ENCODE measurements at regions not wholly inside any gene's neighbourhood (a gene's known extent, or its start where the extent isn't known, plus 50 kb on each side); places are given as distances from the start of the nearest gene placed in this dataset.

GRCh38 chr7:121572615-121573014 lies 176.5 kb upstream of the FAM3C start:
- Histone ChIP-seq H3K27me3 (replicated peaks; ENCODE audit: insufficient read depth) (no peaks in the 10 kb centered on the region), H3K27ac (no peak overlapping the region), H3K9me3 (no peaks in the 10 kb centered on the region), H3K4me1 (replicated peaks) (no peaks in the 10 kb centered on the region), H3K36me3 (no peaks in the 10 kb centered on the region), H3K4me3 (no peak overlapping the region)
- no peak for TF ChIP-seq POLR2A (IDR thresholded peaks at IDR 0.05)
- TF ChIP-seq, protein P1, sequence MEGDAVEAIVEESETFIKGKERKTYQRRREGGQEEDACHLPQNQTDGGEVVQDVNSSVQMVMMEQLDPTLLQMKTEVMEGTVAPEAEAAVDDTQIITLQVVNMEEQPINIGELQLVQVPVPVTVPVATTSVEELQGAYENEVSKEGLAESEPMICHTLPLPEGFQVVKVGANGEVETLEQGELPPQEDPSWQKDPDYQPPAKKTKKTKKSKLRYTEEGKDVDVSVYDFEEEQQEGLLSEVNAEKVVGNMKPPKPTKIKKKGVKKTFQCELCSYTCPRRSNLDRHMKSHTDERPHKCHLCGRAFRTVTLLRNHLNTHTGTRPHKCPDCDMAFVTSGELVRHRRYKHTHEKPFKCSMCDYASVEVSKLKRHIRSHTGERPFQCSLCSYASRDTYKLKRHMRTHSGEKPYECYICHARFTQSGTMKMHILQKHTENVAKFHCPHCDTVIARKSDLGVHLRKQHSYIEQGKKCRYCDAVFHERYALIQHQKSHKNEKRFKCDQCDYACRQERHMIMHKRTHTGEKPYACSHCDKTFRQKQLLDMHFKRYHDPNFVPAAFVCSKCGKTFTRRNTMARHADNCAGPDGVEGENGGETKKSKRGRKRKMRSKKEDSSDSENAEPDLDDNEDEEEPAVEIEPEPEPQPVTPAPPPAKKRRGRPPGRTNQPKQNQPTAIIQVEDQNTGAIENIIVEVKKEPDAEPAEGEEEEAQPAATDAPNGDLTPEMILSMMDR (IDR thresholded peaks at IDR 0.05): no peak
- no peak for TF ChIP-seq POLR2AphosphoS5 (IDR thresholded peaks at IDR 0.05)
- intact Hi-C loops (cut with DNase I): no loop called here
- no peak for DNase-seq (ENCODE audit: low spot score)
- 86% methylated on average over 7 of the region's 7 CpGs for WGBS

DNA sequence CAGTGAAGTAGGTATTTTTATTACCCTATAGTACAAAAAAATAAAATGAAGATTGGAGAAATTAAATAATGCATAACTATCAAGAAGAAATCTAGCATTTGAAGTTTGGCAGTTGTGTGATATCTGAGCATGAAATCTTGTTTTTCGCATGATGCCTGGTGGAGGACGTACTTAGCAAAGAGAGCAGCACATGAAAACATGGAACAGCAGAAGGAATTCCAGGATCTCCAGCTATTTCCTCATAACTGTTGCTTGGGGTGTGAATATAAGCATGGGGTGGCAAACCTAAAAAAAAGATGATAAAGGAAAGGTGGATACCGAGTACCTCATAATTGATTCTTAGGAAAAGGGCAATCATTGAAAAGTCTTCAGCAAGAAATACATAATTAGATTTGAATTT lies 174.3 kb upstream of the FAM3C start:
- Histone ChIP-seq H3K36me3 (no peaks in the 10 kb centered on the region), H3K4me3 (no peak overlapping the region), H3K27ac (no peak overlapping the region), H3K4me1 (replicated peaks) (no peaks in the 10 kb centered on the region), H3K27me3 (replicated peaks; ENCODE audit: insufficient read depth) (no peaks in the 10 kb centered on the region), H3K9me3 (no peaks in the 10 kb centered on the region)
- no peak for DNase-seq (ENCODE audit: low spot score)
- TF ChIP-seq, protein P1 (IDR thresholded peaks at IDR 0.05): no peak
- no peak for TF ChIP-seq POLR2A (IDR thresholded peaks at IDR 0.05)
- intact Hi-C loops (cut with DNase I): no loop called here
- WGBS: 87% methylated on average over 3 of the region's 3 CpGs

- Histone ChIP-seq H3K9me3 (no peaks in the 10 kb centered on the region), H3K4me1 (replicated peaks) (no peaks in the 10 kb centered on the region), H3K4me3 (no peak overlapping the region), H3K36me3 (no peaks in the 10 kb centered on the region), H3K27ac (no peak overlapping the region), H3K27me3 (replicated peaks; ENCODE audit: insufficient read depth) (no peaks in the 10 kb centered on the region)
- WGBS: 45% methylated on average over 1 of the region's 1 CpG
- no peak for TF ChIP-seq POLR2AphosphoS5 (IDR thresholded peaks at IDR 0.05)
- TF ChIP-seq, protein P1 (IDR thresholded peaks at IDR 0.05): no peak
- no peak for TF ChIP-seq POLR2A (IDR thresholded peaks at IDR 0.05)
- DNase-seq (ENCODE audit: low spot score): no peak
- intact Hi-C loops (cut with DNase I): no loop called here
Observed at GRCh38 chr7:121563177-121563576, 167.1 kb upstream of the FAM3C start.

DNA sequence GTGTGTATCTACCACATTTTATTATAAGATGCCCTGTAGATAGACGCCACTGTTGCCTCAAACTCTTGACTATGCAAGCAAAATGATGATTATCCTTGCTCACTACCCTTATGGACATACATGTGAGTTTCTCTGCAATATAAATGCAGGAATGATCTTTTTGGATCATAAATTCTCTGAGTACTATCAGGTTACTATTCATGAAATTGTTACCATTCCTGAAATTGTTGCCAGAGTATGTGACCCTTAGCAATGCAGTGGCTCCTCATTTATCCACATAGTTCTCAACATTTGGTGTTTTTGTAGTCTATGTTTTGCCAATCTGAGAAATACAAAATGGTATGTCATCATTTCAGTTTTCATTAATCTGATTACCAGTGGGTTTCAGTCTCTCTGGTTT lies 166.2 kb upstream of the FAM3C start:
- no peak for DNase-seq (ENCODE audit: low spot score)
- TF ChIP-seq POLR2A (IDR thresholded peaks at IDR 0.05) (no peak), POLR2AphosphoS5 (IDR thresholded peaks at IDR 0.05) (no peak)
- TF ChIP-seq, protein P1 (IDR thresholded peaks at IDR 0.05): no peak
- Histone ChIP-seq H3K36me3 (no peaks in the 10 kb centered on the region), H3K27me3 (replicated peaks; ENCODE audit: insufficient read depth) (no peaks in the 10 kb centered on the region), H3K4me3 (no peak overlapping the region), H3K27ac (no peak overlapping the region), H3K9me3 (no peaks in the 10 kb centered on the region), H3K4me1 (replicated peaks) (no peaks in the 10 kb centered on the region)
- intact Hi-C loops (cut with DNase I): no loop called here
- WGBS: 90% methylated on average over 1 of the region's 1 CpG

DNA sequence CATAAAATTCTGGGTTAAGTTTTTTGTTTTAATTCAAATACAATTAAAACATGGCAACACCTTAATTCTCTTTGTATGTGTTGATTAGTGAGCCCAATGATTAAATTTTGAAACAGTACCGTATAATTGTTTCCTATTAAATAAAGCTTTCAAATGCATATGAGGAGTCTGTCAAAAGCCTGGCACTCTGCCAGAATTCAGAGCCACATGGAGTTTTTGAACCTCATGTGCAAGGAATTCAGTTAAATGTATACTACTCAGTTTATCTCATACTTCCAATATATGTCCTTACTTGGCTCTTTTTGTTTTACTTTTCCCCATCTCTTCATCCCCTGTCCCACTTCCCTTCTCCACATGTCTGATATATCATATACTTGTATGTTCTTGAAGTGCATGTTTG lies 165.6 kb upstream of the FAM3C start:
- DNase-seq (ENCODE audit: low spot score): no peak
- Histone ChIP-seq H3K27me3 (replicated peaks; ENCODE audit: insufficient read depth) (no peaks in the 10 kb centered on the region), H3K4me1 (replicated peaks) (no peaks in the 10 kb centered on the region), H3K9me3 (no peaks in the 10 kb centered on the region), H3K27ac (no peak overlapping the region), H3K4me3 (no peak overlapping the region), H3K36me3 (no peaks in the 10 kb centered on the region)
- 69% methylated on average over 1 of the region's 1 CpG for WGBS
- intact Hi-C loops (cut with DNase I): no loop called here
- TF ChIP-seq POLR2AphosphoS5 (IDR thresholded peaks at IDR 0.05) (no peak), POLR2A (IDR thresholded peaks at IDR 0.05) (no peak)
- TF ChIP-seq, protein P1 (IDR thresholded peaks at IDR 0.05): no peak
